ENCODE measurements at regions not wholly inside any gene's neighbourhood (a gene's known extent, or its start where the extent isn't known, plus 50 kb on each side); places are given as distances from the start of the nearest gene placed in this dataset.
A peak's percentile ranks its signal among the peaks of the same experiment; 100 is the strongest.

GRCh38 chr3:117126460-117126859 lies 416.9 kb downstream of the TUSC7 start:
- Histone ChIP-seq H3K9me3 (no peaks in the 10 kb centered on the region), H3K4me1 (ENCODE audit: low read depth) (no peaks in the 10 kb centered on the region), H3K36me3 (ENCODE audit: low read depth) (no peaks in the 10 kb centered on the region), H3K4me3 (no peak overlapping the region)
- no peak for TF ChIP-seq CTCF (IDR thresholded peaks at IDR 0.05)
- DNase-seq (no peak), ATAC-seq (no peak)
- intact Hi-C loops (cut with DNase I, micrococcal nuclease) = no loop called here

GRCh38 chr3:117126946-117127546 lies 417.5 kb downstream of the TUSC7 start:
- TF ChIP-seq CTCF (IDR thresholded peaks at IDR 0.05) = no peak
- intact Hi-C loops (cut with DNase I, micrococcal nuclease) = no loop called here
- no peaks in the 10 kb centered on the region for H3K9me3 ChIP-seq
- no peak for ATAC-seq
- no peaks in the 10 kb centered on the region for H3K36me3 ChIP-seq (ENCODE audit: low read depth)
- H3K4me1 ChIP-seq (ENCODE audit: low read depth) = no peaks in the 10 kb centered on the region
- H3K4me3 ChIP-seq = no peak overlapping the region
- DNase-seq = no peak

- no peak for TF ChIP-seq CTCF (IDR thresholded peaks at IDR 0.05)
- Histone ChIP-seq H3K36me3 (ENCODE audit: low read depth) (no peaks in the 10 kb centered on the region), H3K4me1 (ENCODE audit: low read depth) (no peaks in the 10 kb centered on the region), H3K9me3 (no peaks in the 10 kb centered on the region), H3K4me3 (no peak overlapping the region)
- ATAC-seq (no peak), DNase-seq (no peak)
- intact Hi-C loops (cut with DNase I, micrococcal nuclease) = no loop called here
These were observed 418.6 kb downstream of the TUSC7 start for GRCh38 chr3:117128133-117128532.

- DNase-seq (no peak), ATAC-seq (peak; percentile 55)
- no peak for TF ChIP-seq CTCF (IDR thresholded peaks at IDR 0.05)
- intact Hi-C loops (cut with DNase I, micrococcal nuclease) = no loop called here
- Histone ChIP-seq H3K9me3 (no peaks in the 10 kb centered on the region), H3K36me3 (ENCODE audit: low read depth) (no peaks in the 10 kb centered on the region), H3K4me3 (no peak overlapping the region), H3K4me1 (ENCODE audit: low read depth) (no peaks in the 10 kb centered on the region)
These were observed 419.3 kb downstream of the TUSC7 start for GRCh38 chr3:117128872-117129271.

GRCh38 chr3:117129516-117129915 lies 419.9 kb downstream of the TUSC7 start:
- intact Hi-C loops (cut with DNase I, micrococcal nuclease) = no loop called here
- Histone ChIP-seq H3K4me3 (no peak overlapping the region), H3K36me3 (ENCODE audit: low read depth) (no peaks in the 10 kb centered on the region), H3K9me3 (no peaks in the 10 kb centered on the region), H3K4me1 (ENCODE audit: low read depth) (no peaks in the 10 kb centered on the region)
- TF ChIP-seq CTCF (IDR thresholded peaks at IDR 0.05) = no peak
- ATAC-seq (no peak), DNase-seq (no peak)

GRCh38 chr3:117130222-117130621 lies 420.6 kb downstream of the TUSC7 start:
- DNase-seq (no peak), ATAC-seq (no peak)
- H3K4me1 ChIP-seq (ENCODE audit: low read depth) = no peaks in the 10 kb centered on the region
- no peak for TF ChIP-seq CTCF (IDR thresholded peaks at IDR 0.05)
- H3K36me3 ChIP-seq (ENCODE audit: low read depth) = no peaks in the 10 kb centered on the region
- H3K9me3 ChIP-seq = no peaks in the 10 kb centered on the region
- H3K4me3 ChIP-seq = no peak overlapping the region
- intact Hi-C loops (cut with DNase I, micrococcal nuclease) = no loop called here
